Activated T-helper 1 cell treated with anti-CD3 and anti-CD28 coated beads, Interleukin-12 subunit alpha, Interleukin-12 subunit beta, Interleukin-2, Interleukin-4 antibody, amounts not matched to agents 30 ng/mL and 10 ng/mL and 1 ng/mL, durations not matched to agents 14 hours and 24 hours and 36 hours (primary cell): ENCODE measurements at regions not wholly inside any gene's neighbourhood (a gene's known extent, or its start where the extent isn't known, plus 50 kb on each side); places are given as distances from the start of the nearest gene placed in this dataset.
A peak's percentile ranks its signal among the peaks of the same experiment; 100 is the strongest.
"Not testable (repeated sequence)": the region's sequence is repeated elsewhere in the genome, so short reads cannot be mapped to it uniquely, and the experiment has no call there.

ENCODE experiments used
- DNase-seq: peaks from one replicate; pipeline ENCODE4 v3.0.0; 2021; ENCODE audit warnings: low spot score
- H3K27ac Mint-ChIP-seq: one replicate; pipeline ENCODE4 v1.8.0; 2021; ENCODE audit warnings: mild to moderate bottlenecking, mixed read lengths
- H3K27me3 Mint-ChIP-seq: one replicate; pipeline ENCODE4 v1.8.0; 2022; ENCODE audit warnings: mild to moderate bottlenecking, moderate library complexity, mixed read lengths; ENCODE audit not compliant: insufficient read depth
- H3K36me3 Mint-ChIP-seq: one replicate; pipeline ENCODE4 v1.8.0; 2021; ENCODE audit warnings: low read depth, mixed read lengths
- H3K4me1 Mint-ChIP-seq: one replicate; pipeline ENCODE4 v1.8.0; 2021; ENCODE audit warnings: low read depth, mixed read lengths
- H3K4me3 Mint-ChIP-seq: one replicate; pipeline ENCODE4 v1.8.0; 2021; ENCODE audit warnings: mild to moderate bottlenecking, moderate library complexity, mixed read lengths
- H3K9me3 Mint-ChIP-seq: one replicate; pipeline ENCODE4 v1.8.0; 2021; ENCODE audit warnings: mixed read lengths
- intact Hi-C: fragments of 100-400 bp; cut with micrococcal nuclease; formaldehyde crosslinking; loops from one replicate; pipeline ENCODE4 v1.15.1; 2024

DNA sequence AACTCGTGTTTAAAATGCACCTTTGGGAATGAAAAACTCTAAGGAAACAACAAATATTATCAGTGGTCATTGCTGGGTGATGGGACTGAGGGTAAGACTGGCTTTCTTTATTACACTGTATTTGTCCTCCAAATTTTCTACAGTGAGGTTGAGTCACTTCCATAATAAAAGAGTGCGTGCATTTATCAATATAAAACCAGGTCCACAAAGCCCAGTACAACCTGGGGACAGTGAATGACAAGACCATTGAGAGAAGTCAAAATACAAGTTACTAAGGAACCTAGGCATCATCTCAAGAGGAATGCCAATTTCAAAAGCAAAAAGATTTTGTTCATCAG, 76.4 kb downstream of the MAGED4 start:
- no peaks in the 10 kb centered on the region for H3K36me3 Mint-ChIP-seq
- intact Hi-C loops, result loop anchor here (1.0 to 5.0 kb wide), 4 partner anchors 459 to 774 kb away; no protein-coding TSS in a partner anchor
- no peaks in the 10 kb centered on the region for H3K9me3 Mint-ChIP-seq
- peak overlapping the region; percentile 99 for H3K27ac Mint-ChIP-seq
- peaks cover 17% of the 10 kb centered on the region for H3K4me1 Mint-ChIP-seq
- peaks cover 3% of the 10 kb centered on the region for H3K27me3 Mint-ChIP-seq
- peak overlapping the region; percentile 88 for H3K4me3 Mint-ChIP-seq
- DNase-seq, result no peak

DNA sequence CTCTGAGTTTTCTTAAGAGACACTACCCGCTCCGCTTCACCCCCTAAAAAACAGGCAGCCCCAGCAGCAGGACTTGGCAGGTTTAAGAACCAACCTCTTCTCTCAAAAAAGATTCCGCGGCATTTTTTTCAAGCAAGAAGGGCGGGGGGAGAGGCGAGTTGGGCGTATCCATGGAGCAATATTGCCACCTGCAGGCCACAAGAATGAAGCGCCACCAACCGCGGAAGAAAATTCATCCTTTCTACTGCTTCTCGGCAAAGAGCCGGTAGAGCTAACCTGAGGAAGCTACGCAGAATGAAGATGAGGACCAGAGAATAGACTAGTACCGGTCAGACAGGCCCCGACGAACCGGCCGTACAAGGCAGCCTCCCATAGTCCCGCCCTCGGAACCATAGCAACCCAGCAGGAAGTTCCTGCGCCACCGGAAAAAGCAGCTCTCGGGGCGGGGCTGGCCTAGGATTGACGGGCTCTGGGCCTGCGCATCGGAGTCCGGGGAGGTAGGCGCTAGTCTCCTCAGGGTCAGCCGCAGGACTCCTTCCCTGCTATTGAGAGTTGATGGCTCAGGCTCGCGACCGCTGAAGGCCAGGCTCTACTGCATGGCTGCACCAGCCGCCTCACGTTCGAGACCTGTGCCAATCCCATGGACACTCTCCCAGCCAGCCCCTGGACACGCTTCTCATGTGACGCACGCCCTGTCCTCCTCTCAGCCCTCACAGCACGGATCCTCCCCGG, 76.9 kb downstream of the MAGED4 start:
- intact Hi-C loops, result loop anchor here (1.0 to 5.0 kb wide), 4 partner anchors 459 to 774 kb away; no protein-coding TSS in a partner anchor
- Mint-ChIP-seq H3K4me3 (peak overlapping the region; percentile 88), H3K27ac (peak overlapping the region; percentile 99), H3K27me3 (peaks cover 3% of the 10 kb centered on the region), H3K9me3 (no peaks in the 10 kb centered on the region), H3K4me1 (peaks cover 17% of the 10 kb centered on the region), H3K36me3 (no peaks in the 10 kb centered on the region)
- peak; percentile 78 for DNase-seq

GRCh38 chrX:52262195-52262546, 77.5 kb downstream of the MAGED4 start:
- peak overlapping the region; percentile 99 for H3K27ac Mint-ChIP-seq
- no peaks in the 10 kb centered on the region for H3K9me3 Mint-ChIP-seq
- DNase-seq, result no peak
- intact Hi-C loops, result loop anchor here (5.0 kb wide), 2 partner anchors 735 to 775 kb away; no protein-coding TSS in a partner anchor
- peak overlapping the region; percentile 88 for H3K4me3 Mint-ChIP-seq
- H3K27me3 Mint-ChIP-seq, result peaks cover 3% of the 10 kb centered on the region
- H3K36me3 Mint-ChIP-seq, result no peaks in the 10 kb centered on the region
- peaks cover 17% of the 10 kb centered on the region for H3K4me1 Mint-ChIP-seq

DNA sequence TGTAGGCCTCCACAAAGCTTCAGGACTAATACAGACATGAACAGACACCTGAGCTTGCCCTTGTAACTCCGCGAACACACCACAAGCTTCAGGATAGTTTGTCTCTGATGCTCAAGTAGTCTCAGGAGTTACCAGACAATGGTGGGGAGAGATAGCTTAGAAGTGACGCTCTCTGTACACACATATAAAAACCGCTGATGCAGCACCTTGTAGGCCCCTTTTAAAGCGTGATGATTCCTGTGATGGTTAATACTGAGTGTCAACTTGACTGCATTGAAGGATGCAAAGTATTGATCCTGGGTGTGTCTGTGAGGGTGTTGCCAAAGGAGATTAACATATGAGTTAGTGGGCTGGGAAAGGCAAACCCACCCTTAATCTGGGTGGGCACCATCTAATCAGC, 78.7 kb downstream of the MAGED4 start:
- intact Hi-C loops, result loop anchor here (5.0 kb wide), 2 partner anchors 734 to 776 kb away; no protein-coding TSS in a partner anchor
- no peaks in the 10 kb centered on the region for H3K27me3 Mint-ChIP-seq
- H3K9me3 Mint-ChIP-seq, result no peaks in the 10 kb centered on the region
- no peak for DNase-seq
- no peak overlapping the region for H3K4me3 Mint-ChIP-seq
- no peaks in the 10 kb centered on the region for H3K36me3 Mint-ChIP-seq
- no peak overlapping the region for H3K27ac Mint-ChIP-seq
- H3K4me1 Mint-ChIP-seq, result peaks cover 17% of the 10 kb centered on the region

DNA sequence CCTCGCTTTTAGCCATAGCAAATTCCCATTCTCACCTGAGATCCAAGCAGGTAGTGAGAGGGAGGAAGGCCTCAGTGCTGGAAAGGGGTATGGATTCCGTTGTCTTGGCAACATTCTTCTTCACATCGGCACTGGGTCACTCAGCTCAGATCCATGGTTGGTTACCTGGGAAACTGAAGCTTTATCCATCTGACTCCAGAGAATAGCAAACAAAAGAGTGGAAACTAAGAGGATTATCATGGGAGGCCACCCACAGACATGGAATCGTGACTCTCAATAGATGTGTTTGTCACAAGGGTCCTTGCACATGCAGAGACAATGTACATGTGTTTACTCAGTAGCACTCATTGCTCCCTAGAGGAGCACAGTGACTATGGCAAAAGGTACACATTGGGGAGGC, 81.0 kb downstream of the MAGED4 start:
- Mint-ChIP-seq H3K27ac (no peak overlapping the region), H3K4me3 (no peak overlapping the region), H3K9me3 (no peaks in the 10 kb centered on the region), H3K36me3 (no peaks in the 10 kb centered on the region), H3K27me3 (no peaks in the 10 kb centered on the region), H3K4me1 (peaks cover 14% of the 10 kb centered on the region)
- DNase-seq, result no peak
- intact Hi-C loops, result no loop called here

DNA sequence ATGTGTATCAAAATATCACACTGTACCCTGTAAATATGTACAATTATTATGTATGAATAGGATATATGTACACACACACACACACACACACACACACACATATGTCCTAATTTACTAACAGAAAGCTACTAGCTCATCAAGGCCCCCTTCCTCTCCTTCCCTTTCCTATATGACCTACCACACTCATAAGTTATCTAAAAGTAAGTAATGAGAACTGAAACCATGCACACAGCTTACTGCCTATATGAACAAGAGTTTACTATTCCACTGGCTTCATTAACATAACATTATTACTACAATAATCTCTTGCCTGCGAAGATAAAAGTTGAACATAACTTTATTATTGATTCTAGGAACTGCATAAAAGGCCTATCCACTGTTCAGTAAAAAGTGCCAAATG, 83.8 kb downstream of the MAGED4 start:
- H3K4me1 Mint-ChIP-seq, H3K36me3 Mint-ChIP-seq, intact Hi-C loops, H3K9me3 Mint-ChIP-seq, H3K27me3 Mint-ChIP-seq, DNase-seq, H3K27ac Mint-ChIP-seq, H3K4me3 Mint-ChIP-seq: not testable (repeated sequence)

DNA sequence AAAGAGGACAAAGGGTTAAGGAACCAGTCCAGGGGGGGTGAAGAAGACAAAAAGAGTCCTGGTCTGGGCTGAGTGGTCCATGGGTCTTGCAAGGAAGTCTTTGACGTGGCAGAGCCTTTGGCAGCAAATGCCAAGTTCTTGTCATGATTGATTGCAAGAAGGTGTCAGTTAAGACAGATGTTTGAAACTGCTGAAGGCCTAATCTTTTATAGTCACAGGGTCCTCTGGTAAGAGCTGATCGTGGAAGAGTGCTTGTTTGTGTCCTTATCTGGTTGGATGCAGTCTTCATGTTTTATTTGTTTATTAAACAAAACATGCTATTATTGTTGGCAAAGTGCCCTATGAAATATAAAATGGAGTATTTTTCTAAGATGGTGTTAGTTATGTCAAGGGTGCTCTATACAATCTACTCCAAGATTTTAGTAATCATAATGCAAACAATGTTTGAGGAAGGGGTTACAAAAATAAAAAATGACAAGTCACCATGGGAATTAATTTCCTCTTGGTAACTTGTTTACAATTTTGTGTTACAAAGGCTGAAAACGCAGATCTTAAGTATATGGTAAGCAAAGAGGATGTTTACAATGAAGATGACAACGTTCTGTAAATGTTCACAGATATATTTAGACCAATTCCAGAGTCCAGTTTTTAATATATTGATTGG, 85.9 kb downstream of the MAGED4 start:
- H3K4me3 Mint-ChIP-seq, result no peak overlapping the region
- H3K36me3 Mint-ChIP-seq, result no peaks in the 10 kb centered on the region
- intact Hi-C loops, result no loop called here
- no peak for DNase-seq
- no peak overlapping the region for H3K27ac Mint-ChIP-seq
- H3K27me3 Mint-ChIP-seq, result peaks cover 2% of the 10 kb centered on the region
- no peaks in the 10 kb centered on the region for H3K9me3 Mint-ChIP-seq
- H3K4me1 Mint-ChIP-seq, result no peaks in the 10 kb centered on the region

- Mint-ChIP-seq H3K4me1 (no peaks in the 10 kb centered on the region), H3K4me3 (no peak overlapping the region), H3K27ac (no peak overlapping the region), H3K27me3 (peaks cover 2% of the 10 kb centered on the region), H3K9me3 (no peaks in the 10 kb centered on the region), H3K36me3 (no peaks in the 10 kb centered on the region)
- no peak for DNase-seq
- intact Hi-C loops, result no loop called here
Measured at GRCh38 chrX:52271206-52271605, 86.5 kb downstream of the MAGED4 start.

DNA sequence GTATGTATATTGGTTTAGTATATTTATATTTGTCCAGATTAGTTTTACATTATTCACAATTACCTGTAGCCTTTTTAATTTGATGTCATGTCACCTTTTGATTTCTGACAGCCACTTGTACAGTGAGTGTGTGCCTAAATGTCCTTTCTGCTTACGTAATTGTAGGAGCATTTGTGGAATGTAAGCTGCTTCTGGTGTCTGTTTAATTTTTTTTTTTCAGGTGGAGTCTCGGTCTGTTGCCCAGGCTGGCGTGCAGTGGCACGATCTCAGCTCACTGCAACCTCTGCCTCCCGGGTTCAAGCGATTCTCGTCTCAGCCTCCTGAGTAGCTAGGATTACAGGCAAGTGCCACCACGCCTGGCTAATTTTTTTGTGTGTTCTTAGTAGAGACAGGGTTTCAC, 91.2 kb upstream of the XAGE2 start:
- no peaks in the 10 kb centered on the region for H3K9me3 Mint-ChIP-seq
- H3K27ac Mint-ChIP-seq, result no peak overlapping the region
- no peaks in the 10 kb centered on the region for H3K4me1 Mint-ChIP-seq
- H3K36me3 Mint-ChIP-seq, result no peaks in the 10 kb centered on the region
- intact Hi-C loops, result no loop called here
- H3K27me3 Mint-ChIP-seq, result peaks cover 2% of the 10 kb centered on the region
- no peak overlapping the region for H3K4me3 Mint-ChIP-seq
- no peak for DNase-seq

DNA sequence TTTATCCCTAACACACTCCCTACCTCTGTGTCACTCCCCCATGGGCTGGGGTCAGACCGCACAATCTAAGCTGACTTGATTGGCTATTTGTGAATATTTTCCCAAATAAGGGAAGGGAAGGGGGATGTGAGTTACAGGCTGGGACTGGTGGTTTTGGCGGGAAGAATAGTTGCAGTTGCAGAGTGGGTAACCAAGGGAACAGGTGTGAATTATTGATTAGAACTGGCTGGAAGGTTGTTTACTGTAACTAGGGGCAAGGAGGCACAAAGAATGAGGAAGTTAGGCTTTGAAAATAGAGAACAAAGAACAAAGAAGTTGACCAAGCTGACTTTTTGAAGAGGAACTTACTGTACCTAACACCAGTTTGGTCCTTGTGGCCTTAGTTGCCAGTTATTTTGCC, 88.0 kb upstream of the XAGE2 start:
- no peaks in the 10 kb centered on the region for H3K9me3 Mint-ChIP-seq
- H3K4me1 Mint-ChIP-seq, result no peaks in the 10 kb centered on the region
- no peak for DNase-seq
- no peak overlapping the region for H3K27ac Mint-ChIP-seq
- H3K27me3 Mint-ChIP-seq, result no peaks in the 10 kb centered on the region
- H3K36me3 Mint-ChIP-seq, result no peaks in the 10 kb centered on the region
- intact Hi-C loops, result no loop called here
- no peak overlapping the region for H3K4me3 Mint-ChIP-seq

- intact Hi-C loops, result no loop called here
- Mint-ChIP-seq H3K4me1 (no peaks in the 10 kb centered on the region), H3K4me3 (no peak overlapping the region), H3K9me3 (no peaks in the 10 kb centered on the region), H3K27ac (no peak overlapping the region), H3K27me3 (no peaks in the 10 kb centered on the region), H3K36me3 (no peaks in the 10 kb centered on the region)
- no peak for DNase-seq
Measured at GRCh38 chrX:52284865-52285264, 84.0 kb upstream of the XAGE2 start.

GRCh38 chrX:52298968-52299367, 69.9 kb upstream of the XAGE2 start:
- intact Hi-C loops, H3K9me3 Mint-ChIP-seq, H3K27ac Mint-ChIP-seq, H3K36me3 Mint-ChIP-seq, DNase-seq, H3K4me1 Mint-ChIP-seq, H3K4me3 Mint-ChIP-seq, H3K27me3 Mint-ChIP-seq: not testable (repeated sequence)

GRCh38 chrX:52308532-52308931, 60.3 kb upstream of the XAGE2 start:
- DNase-seq, intact Hi-C loops, H3K27ac Mint-ChIP-seq, H3K36me3 Mint-ChIP-seq, H3K9me3 Mint-ChIP-seq, H3K4me3 Mint-ChIP-seq, H3K4me1 Mint-ChIP-seq, H3K27me3 Mint-ChIP-seq: not testable (repeated sequence)
